ENCODE measurements at regions not wholly inside any gene's neighbourhood (a gene's known extent, or its start where the extent isn't known, plus 50 kb on each side); places are given as distances from the start of the nearest gene placed in this dataset.

- no peak for TF ChIP-seq POLR2A (IDR thresholded peaks at IDR 0.05; ENCODE audit: low read depth, low read length)
- no peak for TF ChIP-seq TAF1 (IDR thresholded peaks at IDR 0.05; ENCODE audit: borderline replicate concordance, low read depth, low read length)
- no peak for TF ChIP-seq POLR2AphosphoS5 (IDR thresholded peaks at IDR 0.05; ENCODE audit: low read depth, low read length)
These were observed 1239.8 kb upstream of the GOT2 start for GRCh38 chr16:59973966-59974365.

All from GM12892 (cell line).